Aorta (tissue), 5 donors: ENCODE measurements at regions not wholly inside any gene's neighbourhood (a gene's known extent, or its start where the extent isn't known, plus 50 kb on each side); places are given as distances from the start of the nearest gene placed in this dataset.

Experiments
- ATAC-seq: fragments of 200-7000 bp; cut with Tn5 transposase; one replicate; pipeline ENCODE4 v1.9.1; 2022; ENCODE audit warnings: moderate library complexity; ENCODE audit not compliant: low FRiP score
- DNase-seq, 2 donors: peaks; one replicate each; pipeline ENCODE4 v3.0.0-alpha.2; 2020
- H3K27ac ChIP-seq, 2 donors: one replicate each; pipeline ENCODE4 v1.5.1; 2013; ENCODE audit warnings: low read length in 2 of 2, mild to moderate bottlenecking in 2 of 2, moderate library complexity in 2 of 2, control low read depth in 1 of 2, inconsistent platforms in 1 of 2, low read depth in 1 of 2
- H3K27me3 ChIP-seq, 2 donors: one replicate each; pipeline ENCODE4 v1.6.1; 2013; ENCODE audit warnings: control low read depth in 1 of 2, low read length in 1 of 2, mild to moderate bottlenecking in 1 of 2, moderate library complexity in 1 of 2; ENCODE audit not compliant: insufficient read depth in 2 of 2, control insufficient read depth in 1 of 2
- H3K36me3 ChIP-seq, 2 donors: one replicate each; pipeline ENCODE4 v1.6.1; 2013; ENCODE audit warnings: control low read depth in 1 of 2, low read length in 1 of 2, mild to moderate bottlenecking in 1 of 2; ENCODE audit not compliant: insufficient read depth in 2 of 2, control insufficient read depth in 1 of 2
- H3K4me1 ChIP-seq, 2 donors: one replicate each; pipeline ENCODE4 v1.6.1; 2013; ENCODE audit warnings: low read length in 2 of 2, control low read depth in 1 of 2, mild to moderate bottlenecking in 1 of 2, moderate library complexity in 1 of 2; ENCODE audit not compliant: insufficient read depth in 2 of 2, control insufficient read depth in 1 of 2
- H3K4me3 ChIP-seq, 2 donors: one replicate each; pipeline ENCODE4 v1.5.1; 2013; ENCODE audit warnings: low read length in 2 of 2, control low read depth in 1 of 2, mild to moderate bottlenecking in 1 of 2
- H3K9me3 ChIP-seq: one replicate; pipeline ENCODE4 v1.6.1; 2013; ENCODE audit warnings: mild to moderate bottlenecking, low read length; ENCODE audit not compliant: control insufficient read depth
- WGBS, 2 donors: extraction: QIAGEN DNeasy Blood & Tissue Kit; methylation state at CpG; one replicate each; pipeline ENCODE4 v1.1.7; 2013; 5-methylcytosine and 5-hydroxymethylcytosine counted together
- intact Hi-C, 2 donors: fragments of 100-400 bp; cut with DNase I; formaldehyde crosslinking; loops; one replicate each; pipeline versions ENCODE4 v1.14.2 to v1.15.0; 2022
- donor health status: healthy with polysubstance abuse.
- donor health status: Bipolar disorder and iron deficiency.
- donor health status: DM: no; HTN: no; CAD: no.
- donor health status: DM: no; HTN: no; CAD: no.
- donor health status: DM: yes; HTN: yes; CAD: no.

- no peak overlapping the region for H3K4me3 ChIP-seq
- H3K36me3 ChIP-seq, result no peaks in the 10 kb centered on the region
- intact Hi-C loops, result no loop called here
- ATAC-seq (no peak), DNase-seq (no peak)
- WGBS, 2 donors, result 13 to 16% methylated on average over 5 of the region's 5 CpGs
- H3K27ac ChIP-seq, result no peak overlapping the region
- no peaks in the 10 kb centered on the region for H3K9me3 ChIP-seq
- H3K27me3 ChIP-seq, result no peaks in the 10 kb centered on the region
- H3K4me1 ChIP-seq, result no peaks in the 10 kb centered on the region
Measured at GRCh38 chr3:83131236-83131635, 1369.8 kb upstream of the GBE1 start.

DNA sequence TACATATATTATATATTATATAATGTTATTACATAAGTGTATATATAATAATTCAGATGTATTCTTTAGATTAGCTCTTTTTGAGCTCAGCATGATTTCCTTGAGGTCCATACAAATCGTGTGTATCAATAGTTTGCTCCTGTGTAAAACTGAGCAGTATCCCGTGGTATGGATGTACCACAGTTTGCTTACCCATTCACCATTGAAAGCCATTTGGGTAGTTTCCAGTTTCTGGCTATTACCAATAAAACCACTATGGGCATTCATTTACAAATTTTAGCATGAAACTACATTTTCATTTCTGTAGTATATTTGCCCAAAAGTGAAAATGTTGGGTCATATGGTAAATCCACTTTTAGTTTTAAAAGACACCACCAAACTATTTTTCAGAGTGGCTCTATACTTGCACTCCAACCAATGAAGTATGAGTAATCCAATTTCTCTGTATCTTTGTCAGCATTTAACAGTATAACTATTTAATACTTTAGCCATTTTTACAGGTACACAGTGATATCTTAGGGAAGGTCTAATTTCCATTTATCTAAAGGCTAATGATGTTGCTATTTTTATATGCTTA lies 1361.4 kb upstream of the GBE1 start:
- 87 to 88% methylated on average over 2 of the region's 2 CpGs for WGBS, 2 donors
- intact Hi-C loops, result no loop called here
- ATAC-seq, result no peak

DNA sequence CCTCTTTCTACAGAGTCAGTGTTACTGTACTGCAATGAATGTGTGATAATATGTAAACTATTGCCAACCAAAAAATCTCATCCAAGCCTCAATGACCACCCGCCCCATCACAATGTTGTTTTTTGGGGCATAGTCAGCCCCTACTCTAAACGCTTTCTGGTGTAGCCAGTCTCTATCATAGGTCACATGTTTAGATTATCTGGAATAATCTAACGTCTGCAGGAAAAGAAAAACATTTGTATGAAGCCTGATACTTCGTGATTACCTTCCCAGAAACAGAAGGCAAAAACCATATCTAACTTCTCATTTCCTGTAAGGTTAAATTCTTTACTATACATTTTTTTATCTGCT lies 1331.8 kb upstream of the GBE1 start:
- DNase-seq, result no peak
- no peaks in the 10 kb centered on the region for H3K9me3 ChIP-seq
- no peaks in the 10 kb centered on the region for H3K27me3 ChIP-seq
- WGBS, 2 donors, result 22 to 30% methylated on average over 4 of the region's 4 CpGs
- ATAC-seq, result no peak
- no peaks in the 10 kb centered on the region for H3K36me3 ChIP-seq
- no peaks in the 10 kb centered on the region for H3K4me1 ChIP-seq
- intact Hi-C loops, result no loop called here
- H3K27ac ChIP-seq, result no peak overlapping the region
- H3K4me3 ChIP-seq, result no peak overlapping the region

More for the DNA sequence above, 1361.4 kb upstream of the GBE1 start:
- no peak for DNase-seq
- H3K4me3 ChIP-seq, result no peak overlapping the region
- H3K4me1 ChIP-seq, result no peaks in the 10 kb centered on the region
- no peak overlapping the region for H3K27ac ChIP-seq
- H3K9me3 ChIP-seq, result no peaks in the 10 kb centered on the region
- no peaks in the 10 kb centered on the region for H3K36me3 ChIP-seq
- H3K27me3 ChIP-seq, result no peaks in the 10 kb centered on the region

GRCh38 chr3:83092521-83093221 lies 1331.2 kb upstream of the GBE1 start:
- Histone ChIP-seq H3K27me3 (no peaks in the 10 kb centered on the region), H3K9me3 (no peaks in the 10 kb centered on the region), H3K36me3 (no peaks in the 10 kb centered on the region), H3K4me1 (no peaks in the 10 kb centered on the region), H3K4me3 (no peak overlapping the region), H3K27ac (no peak overlapping the region)
- DNase-seq, result no peak
- WGBS, 2 donors, result 58 to 71% methylated on average over 2 of the region's 2 CpGs
- intact Hi-C loops, result no loop called here
- ATAC-seq, result no peak

GRCh38 chr3:83076041-83076440 lies 1314.6 kb upstream of the GBE1 start:
- H3K4me1 ChIP-seq, result no peaks in the 10 kb centered on the region
- no peaks in the 10 kb centered on the region for H3K36me3 ChIP-seq
- 62 to 70% methylated on average over 6 of the region's 6 CpGs for WGBS, 2 donors
- DNase-seq (no peak), ATAC-seq (no peak)
- no peak overlapping the region for H3K4me3 ChIP-seq
- no peak overlapping the region for H3K27ac ChIP-seq
- intact Hi-C loops, result no loop called here
- no peaks in the 10 kb centered on the region for H3K9me3 ChIP-seq
- no peaks in the 10 kb centered on the region for H3K27me3 ChIP-seq

GRCh38 chr3:83074485-83074884 lies 1313.0 kb upstream of the GBE1 start:
- Histone ChIP-seq H3K27ac (no peak overlapping the region), H3K36me3 (no peaks in the 10 kb centered on the region), H3K4me3 (no peak overlapping the region), H3K9me3 (no peaks in the 10 kb centered on the region), H3K4me1 (no peaks in the 10 kb centered on the region), H3K27me3 (no peaks in the 10 kb centered on the region)
- no peak for ATAC-seq
- no peak for DNase-seq
- intact Hi-C loops, result no loop called here

GRCh38 chr3:83065851-83066460 lies 1304.5 kb upstream of the GBE1 start:
- H3K4me3 ChIP-seq, result no peak overlapping the region
- H3K9me3 ChIP-seq, result peaks cover 2% of the 10 kb centered on the region
- H3K36me3 ChIP-seq, result no peaks in the 10 kb centered on the region
- 38 to 57% methylated on average over 2 of the region's 2 CpGs for WGBS, 2 donors
- no peaks in the 10 kb centered on the region for H3K27me3 ChIP-seq
- no peaks in the 10 kb centered on the region for H3K4me1 ChIP-seq
- no peak for ATAC-seq
- intact Hi-C loops, result no loop called here
- no peak for DNase-seq
- no peak overlapping the region for H3K27ac ChIP-seq

GRCh38 chr3:83063446-83063845 lies 1302.0 kb upstream of the GBE1 start:
- H3K27ac ChIP-seq, result no peak overlapping the region

DNA sequence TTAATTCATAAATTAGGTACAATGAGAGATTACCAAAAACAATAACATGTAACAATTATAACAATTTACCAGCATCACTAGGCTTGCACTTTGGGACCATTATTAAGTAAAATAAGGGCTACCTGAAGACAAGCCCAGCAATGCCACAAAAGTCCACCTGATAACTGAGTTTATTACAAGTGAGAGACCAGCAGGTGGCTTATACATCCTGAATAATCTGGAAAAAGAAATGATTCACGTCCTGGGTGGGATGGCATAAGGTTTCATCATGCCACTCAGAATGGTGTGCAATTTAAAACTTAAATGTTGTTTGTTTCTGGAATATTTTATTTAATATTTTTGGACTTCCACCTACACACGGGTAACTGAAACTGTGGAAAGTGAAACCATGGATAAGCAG lies 1287.1 kb upstream of the GBE1 start:
- no peaks in the 10 kb centered on the region for H3K9me3 ChIP-seq
- H3K4me1 ChIP-seq, result no peaks in the 10 kb centered on the region
- H3K4me3 ChIP-seq, result no peak overlapping the region
- no peak overlapping the region for H3K27ac ChIP-seq
- no peaks in the 10 kb centered on the region for H3K36me3 ChIP-seq
- no peaks in the 10 kb centered on the region for H3K27me3 ChIP-seq
- DNase-seq (no peak), ATAC-seq (no peak)
- 53 to 59% methylated on average over 2 of the region's 2 CpGs for WGBS, 2 donors
- intact Hi-C loops, result no loop called here

More at GRCh38 chr3:83063446-83063845, 1302.0 kb upstream of the GBE1 start:
- no peak overlapping the region for H3K4me3 ChIP-seq
- H3K36me3 ChIP-seq, result no peaks in the 10 kb centered on the region
- H3K27me3 ChIP-seq, result no peaks in the 10 kb centered on the region
- no peak for ATAC-seq
- 23 to 36% methylated on average over 2 of the region's 2 CpGs for WGBS, 2 donors
- no peaks in the 10 kb centered on the region for H3K4me1 ChIP-seq
- peaks cover 2% of the 10 kb centered on the region for H3K9me3 ChIP-seq
- no peak for DNase-seq
- intact Hi-C loops, result no loop called here
